ENCODE measurements at regions not wholly inside any gene's neighbourhood (a gene's known extent, or its start where the extent isn't known, plus 50 kb on each side); places are given as distances from the start of the nearest gene placed in this dataset.

DNA sequence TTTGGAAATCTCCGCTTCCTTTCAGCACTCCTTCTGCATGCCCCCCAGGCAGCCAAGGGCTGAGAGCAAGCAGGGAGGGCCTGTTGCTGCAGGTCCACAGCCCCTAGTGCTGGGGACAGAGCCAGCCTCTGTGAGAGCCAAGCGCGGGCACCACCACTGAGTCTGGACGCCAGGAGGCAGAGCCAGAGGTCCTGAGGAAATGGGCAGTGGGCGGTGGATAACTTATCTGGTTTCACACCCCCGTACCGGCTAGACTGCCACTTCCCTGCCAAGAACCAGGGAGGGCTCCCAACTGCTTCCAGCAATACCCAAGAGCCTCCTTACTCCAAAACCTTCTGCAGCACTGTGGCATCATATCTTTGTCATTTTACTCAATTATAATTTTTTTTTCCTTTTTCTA is 141.6 kb upstream of the IGF1R start:
- TF ChIP-seq, protein P1, sequence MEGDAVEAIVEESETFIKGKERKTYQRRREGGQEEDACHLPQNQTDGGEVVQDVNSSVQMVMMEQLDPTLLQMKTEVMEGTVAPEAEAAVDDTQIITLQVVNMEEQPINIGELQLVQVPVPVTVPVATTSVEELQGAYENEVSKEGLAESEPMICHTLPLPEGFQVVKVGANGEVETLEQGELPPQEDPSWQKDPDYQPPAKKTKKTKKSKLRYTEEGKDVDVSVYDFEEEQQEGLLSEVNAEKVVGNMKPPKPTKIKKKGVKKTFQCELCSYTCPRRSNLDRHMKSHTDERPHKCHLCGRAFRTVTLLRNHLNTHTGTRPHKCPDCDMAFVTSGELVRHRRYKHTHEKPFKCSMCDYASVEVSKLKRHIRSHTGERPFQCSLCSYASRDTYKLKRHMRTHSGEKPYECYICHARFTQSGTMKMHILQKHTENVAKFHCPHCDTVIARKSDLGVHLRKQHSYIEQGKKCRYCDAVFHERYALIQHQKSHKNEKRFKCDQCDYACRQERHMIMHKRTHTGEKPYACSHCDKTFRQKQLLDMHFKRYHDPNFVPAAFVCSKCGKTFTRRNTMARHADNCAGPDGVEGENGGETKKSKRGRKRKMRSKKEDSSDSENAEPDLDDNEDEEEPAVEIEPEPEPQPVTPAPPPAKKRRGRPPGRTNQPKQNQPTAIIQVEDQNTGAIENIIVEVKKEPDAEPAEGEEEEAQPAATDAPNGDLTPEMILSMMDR (IDR thresholded peaks at IDR 0.05) = no peak
- TF ChIP-seq POLR2AphosphoS5 (IDR thresholded peaks at IDR 0.05) = no peak
- TF ChIP-seq POLR2A (IDR thresholded peaks at IDR 0.05) = no peak

Data from sigmoid colon (tissue), 4 donors.